AG04449 (cell line): ENCODE measurements at regions not wholly inside any gene's neighbourhood (a gene's known extent, or its start where the extent isn't known, plus 50 kb on each side); places are given as distances from the start of the nearest gene placed in this dataset.

Source experiments
- CTCF ChIA-PET: fragments of 350-600 bp; formaldehyde crosslinking; extraction: SDS; loops from one replicate; lab custom pipeline; 2021; ENCODE audit warnings: antibody characterized with exemption; lab: Yijun Ruan, JAX
- POLR2A ChIA-PET: fragments of 400-600, 350-600 bp; formaldehyde crosslinking; extraction: SDS; loops from one replicate; lab custom pipeline; 2020; ENCODE audit warnings: antibody characterized with exemption, inconsistent platforms; lab: Yijun Ruan, JAX
- DNase-seq: peaks from one replicate; pipeline ENCODE4 v3.0.0-alpha.2; 2010; ENCODE audit warnings: low read depth, low spot score
- H3K4me3 ChIP-seq: 2 replicates; pipeline ENCODE4 v1.5.1; 2011; ENCODE audit warnings: low read depth, mild to moderate bottlenecking, control low read depth, low read length
- TF ChIP-seq, protein P1 (sequence below): IDR thresholded peaks from one replicate; pipeline ENCODE4 v1.5.1; 2011; ENCODE audit warnings: mild to moderate bottlenecking, moderate library complexity, low read length, control low read depth, inconsistent platforms; ENCODE audit not compliant: insufficient read depth; ENCODE audit errors: missing control alignments

DNA sequence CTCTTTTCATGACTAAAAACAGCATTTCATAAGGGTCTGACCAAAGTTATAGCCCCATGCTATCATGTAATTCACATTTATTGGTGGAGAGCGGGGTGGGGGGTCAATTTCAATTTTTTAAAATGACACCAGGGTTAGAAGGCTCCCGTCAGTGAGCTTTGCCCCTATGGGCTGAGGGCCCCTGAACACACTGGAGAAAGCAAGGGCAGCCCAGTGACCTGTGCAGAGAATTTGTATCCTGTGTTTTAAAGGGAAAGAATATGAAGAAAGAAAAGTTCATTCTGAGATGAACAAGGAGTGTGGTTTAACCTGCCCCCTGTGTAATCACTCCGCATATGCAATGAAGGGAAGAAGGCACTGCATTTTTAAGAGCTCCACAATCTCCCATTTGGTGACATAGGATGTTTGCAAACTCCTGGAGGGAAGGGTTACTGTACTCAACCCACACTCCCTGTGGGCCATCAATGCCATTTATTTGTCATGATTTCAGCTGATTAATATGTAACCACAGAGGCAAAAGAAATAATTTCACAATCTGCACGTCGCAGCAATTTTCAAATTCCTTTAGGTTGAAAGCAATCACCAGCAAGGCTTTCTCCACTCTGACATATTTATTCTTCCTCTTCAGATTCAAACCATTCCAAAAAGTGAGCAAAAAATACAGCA, 95.6 kb downstream of the ZNF281 start:
- DNase-seq = peak; percentile 93
- TF ChIP-seq, protein P1, sequence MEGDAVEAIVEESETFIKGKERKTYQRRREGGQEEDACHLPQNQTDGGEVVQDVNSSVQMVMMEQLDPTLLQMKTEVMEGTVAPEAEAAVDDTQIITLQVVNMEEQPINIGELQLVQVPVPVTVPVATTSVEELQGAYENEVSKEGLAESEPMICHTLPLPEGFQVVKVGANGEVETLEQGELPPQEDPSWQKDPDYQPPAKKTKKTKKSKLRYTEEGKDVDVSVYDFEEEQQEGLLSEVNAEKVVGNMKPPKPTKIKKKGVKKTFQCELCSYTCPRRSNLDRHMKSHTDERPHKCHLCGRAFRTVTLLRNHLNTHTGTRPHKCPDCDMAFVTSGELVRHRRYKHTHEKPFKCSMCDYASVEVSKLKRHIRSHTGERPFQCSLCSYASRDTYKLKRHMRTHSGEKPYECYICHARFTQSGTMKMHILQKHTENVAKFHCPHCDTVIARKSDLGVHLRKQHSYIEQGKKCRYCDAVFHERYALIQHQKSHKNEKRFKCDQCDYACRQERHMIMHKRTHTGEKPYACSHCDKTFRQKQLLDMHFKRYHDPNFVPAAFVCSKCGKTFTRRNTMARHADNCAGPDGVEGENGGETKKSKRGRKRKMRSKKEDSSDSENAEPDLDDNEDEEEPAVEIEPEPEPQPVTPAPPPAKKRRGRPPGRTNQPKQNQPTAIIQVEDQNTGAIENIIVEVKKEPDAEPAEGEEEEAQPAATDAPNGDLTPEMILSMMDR = no peak
- H3K4me3 ChIP-seq = no peak overlapping the region
- ChIA-PET CTCF (interaction anchor here (0.7 to 2.7 kb wide), 7 partner anchors 11 to 243 kb away, joined by 3 to 13 read pairs (median 4); partner anchors contain the start of gene ZNF281), POLR2A (interaction anchor here (0.6 to 1.6 kb wide), 6 partner anchors 11 to 115 kb away, joined by 3 to 7 read pairs (median 4); partner anchors contain the start of gene ZNF281)

DNA sequence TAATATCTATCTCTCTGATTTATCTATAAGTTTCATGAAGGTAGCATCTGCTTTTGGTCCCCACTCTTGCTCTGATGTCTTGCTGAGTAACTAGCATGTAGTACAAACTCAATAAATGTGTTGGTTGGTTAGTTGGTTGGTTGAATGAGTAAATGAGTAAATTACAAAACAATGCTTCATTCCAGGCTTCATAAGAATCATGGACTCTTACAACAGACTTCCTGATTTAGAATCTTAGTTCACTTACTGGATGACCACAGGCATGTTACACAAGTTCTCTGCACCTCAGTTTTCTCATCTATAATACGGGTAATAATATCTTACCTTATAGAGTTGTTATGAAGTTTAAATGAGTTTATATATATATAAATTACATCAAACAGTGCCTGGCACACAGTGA, 98.6 kb downstream of the ZNF281 start:
- TF ChIP-seq, protein P1 = no peak
- CTCF ChIA-PET = interaction anchor here (1.0 to 1.6 kb wide), 3 partner anchors 10 to 178 kb away, joined by 3 to 4 read pairs (median 3); no protein-coding TSS in a partner anchor
- POLR2A ChIA-PET = interaction anchor here (0.7 kb wide), 1 partner anchor 164 kb away, joined by 3 read pairs; no protein-coding TSS in a partner anchor
- no peak overlapping the region for H3K4me3 ChIP-seq
- DNase-seq = no peak

DNA sequence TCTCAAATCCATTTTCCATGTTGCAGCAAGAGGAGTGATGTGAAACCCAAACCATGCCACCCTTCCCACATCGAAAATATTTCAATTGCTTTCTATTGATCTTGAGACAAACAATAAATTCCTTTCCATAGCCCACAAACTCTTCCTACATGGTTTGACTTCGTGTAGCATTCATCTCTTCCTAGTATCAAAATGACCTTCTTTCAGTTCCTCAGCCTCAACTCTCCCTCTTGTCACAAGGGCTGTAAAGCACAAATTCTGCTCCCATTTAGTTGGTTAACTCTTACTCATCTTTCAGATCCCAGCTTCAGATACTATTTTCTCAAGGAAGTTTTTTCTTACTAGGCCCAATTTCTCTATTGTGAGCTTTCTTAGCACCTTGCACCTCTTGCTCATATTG, 99.0 kb downstream of the ZNF281 start:
- no peak overlapping the region for H3K4me3 ChIP-seq
- ChIA-PET POLR2A (no interaction called here), CTCF (interaction anchor here (1.0 to 1.6 kb wide), 3 partner anchors 9 to 178 kb away, joined by 3 to 4 read pairs (median 3); no protein-coding TSS in a partner anchor)
- DNase-seq = no peak
- TF ChIP-seq, protein P1 = no peak

DNA sequence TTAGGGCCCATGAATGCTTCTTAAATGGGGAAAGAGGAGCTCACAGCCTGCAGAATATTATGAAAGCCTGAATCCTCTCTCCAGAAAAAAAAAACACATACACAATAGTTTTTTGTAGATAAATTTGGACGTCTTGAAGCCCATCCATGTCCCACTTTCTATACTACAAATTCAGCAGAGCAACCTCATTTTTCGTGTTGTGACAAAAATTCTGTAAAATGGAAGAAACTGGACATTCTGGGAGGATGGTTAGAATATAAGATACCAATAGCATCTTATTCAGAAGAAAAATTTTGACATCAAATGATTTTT, 102.1 kb downstream of the ZNF281 start:
- ChIA-PET POLR2A (no interaction called here), CTCF (interaction anchor here (0.5 to 3.2 kb wide), 42 partner anchors 9 to 623 kb away, joined by 3 to 18 read pairs (median 4); no protein-coding TSS in a partner anchor)
- TF ChIP-seq, protein P1 = no peak
- no peak for DNase-seq
- no peak overlapping the region for H3K4me3 ChIP-seq

DNA sequence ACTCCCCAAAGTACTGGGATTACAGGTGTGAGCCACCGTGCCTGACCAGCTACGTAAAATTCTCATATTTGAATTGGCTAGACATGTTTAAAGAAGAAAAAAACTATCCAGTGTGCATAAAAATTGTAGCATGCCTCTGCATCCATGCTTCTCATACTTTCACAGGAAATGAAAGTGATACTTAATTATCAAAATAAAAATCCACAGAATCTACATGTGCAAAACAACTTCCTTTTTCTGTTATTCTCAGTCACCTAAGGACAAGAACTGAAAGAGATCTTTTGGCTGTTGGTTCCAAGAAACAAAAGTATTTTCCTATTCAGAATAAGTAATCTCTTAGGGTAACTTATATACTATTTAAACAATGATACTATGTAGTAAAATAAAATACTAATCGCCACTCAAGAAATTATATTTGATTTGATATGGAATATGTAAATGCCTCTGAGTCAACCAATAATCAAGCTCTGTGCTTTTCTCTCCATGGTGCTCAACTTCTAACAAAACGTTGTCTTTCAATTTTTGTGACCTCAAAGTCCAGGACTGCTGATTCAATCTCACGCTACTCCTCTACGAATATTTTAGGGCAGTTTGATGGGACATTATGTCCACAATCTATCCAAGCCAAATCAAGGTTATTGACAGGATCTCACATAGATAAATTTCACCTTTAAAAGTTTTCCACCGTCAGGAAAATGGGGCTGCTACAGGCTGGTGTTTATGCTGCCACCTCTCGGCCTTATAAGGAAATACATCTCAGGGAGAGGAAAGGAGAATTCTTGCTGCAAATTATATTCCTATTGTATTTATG, 102.7 kb downstream of the ZNF281 start:
- CTCF ChIA-PET = interaction anchor here (0.5 to 3.2 kb wide), 50 partner anchors 8 to 623 kb away, joined by 3 to 18 read pairs (median 3); no protein-coding TSS in a partner anchor
- TF ChIP-seq, protein P1 = peak; percentile 54
- POLR2A ChIA-PET = no interaction called here
- no peak overlapping the region for H3K4me3 ChIP-seq
- DNase-seq = no peak
